Adipose tissue (tissue), 3 donors: ENCODE measurements at regions not wholly inside any gene's neighbourhood (a gene's known extent, or its start where the extent isn't known, plus 50 kb on each side); places are given as distances from the start of the nearest gene placed in this dataset.
"Not testable (repeated sequence)": the region's sequence is repeated elsewhere in the genome, so short reads cannot be mapped to it uniquely, and the experiment has no call there.

ENCODE experiments used
- H3K27ac ChIP-seq: one replicate; pipeline ENCODE4 v1.5.1; 2013; ENCODE audit warnings: low read depth, low read length
- WGBS, 3 donors: extraction: QIAGEN DNeasy Blood & Tissue Kit; methylation state at CpG; one replicate each; pipeline ENCODE4 v1.1.7; 2013; 5-methylcytosine and 5-hydroxymethylcytosine counted together
- donor health status: healthy with polysubstance abuse.
- donor health status: Bipolar disorder and iron deficiency.
- donor health status: healthy.

DNA sequence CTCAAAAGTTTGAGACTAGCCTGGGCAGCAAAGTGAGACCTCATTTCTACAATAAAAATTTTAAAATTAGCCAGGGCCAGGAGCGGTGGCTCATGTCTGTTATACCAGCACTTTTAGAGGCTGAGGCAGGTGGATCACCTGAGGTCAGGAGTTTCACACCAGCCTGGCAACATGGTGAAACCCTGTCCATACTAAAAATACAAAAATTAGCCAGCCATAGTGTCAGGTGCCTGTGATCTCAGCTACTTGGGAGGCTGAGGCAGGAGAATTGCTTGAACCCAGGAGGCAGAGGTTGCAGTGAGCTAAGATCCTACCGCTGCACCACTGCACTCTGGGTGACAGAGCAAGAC, 85.1 kb upstream of the MAP4 start:
- not testable (repeated sequence) for H3K27ac ChIP-seq
- 91 to 96% (median 93%) methylated on average over 2 of the region's 2 CpGs for WGBS, 3 donors

GRCh38 chr3:48092270-48092669, 76.1 kb upstream of the MAP4 start:
- 38 to 45% (median 40%) methylated on average over 2 of the region's 2 CpGs for WGBS, 3 donors
- no peak overlapping the region for H3K27ac ChIP-seq

DNA sequence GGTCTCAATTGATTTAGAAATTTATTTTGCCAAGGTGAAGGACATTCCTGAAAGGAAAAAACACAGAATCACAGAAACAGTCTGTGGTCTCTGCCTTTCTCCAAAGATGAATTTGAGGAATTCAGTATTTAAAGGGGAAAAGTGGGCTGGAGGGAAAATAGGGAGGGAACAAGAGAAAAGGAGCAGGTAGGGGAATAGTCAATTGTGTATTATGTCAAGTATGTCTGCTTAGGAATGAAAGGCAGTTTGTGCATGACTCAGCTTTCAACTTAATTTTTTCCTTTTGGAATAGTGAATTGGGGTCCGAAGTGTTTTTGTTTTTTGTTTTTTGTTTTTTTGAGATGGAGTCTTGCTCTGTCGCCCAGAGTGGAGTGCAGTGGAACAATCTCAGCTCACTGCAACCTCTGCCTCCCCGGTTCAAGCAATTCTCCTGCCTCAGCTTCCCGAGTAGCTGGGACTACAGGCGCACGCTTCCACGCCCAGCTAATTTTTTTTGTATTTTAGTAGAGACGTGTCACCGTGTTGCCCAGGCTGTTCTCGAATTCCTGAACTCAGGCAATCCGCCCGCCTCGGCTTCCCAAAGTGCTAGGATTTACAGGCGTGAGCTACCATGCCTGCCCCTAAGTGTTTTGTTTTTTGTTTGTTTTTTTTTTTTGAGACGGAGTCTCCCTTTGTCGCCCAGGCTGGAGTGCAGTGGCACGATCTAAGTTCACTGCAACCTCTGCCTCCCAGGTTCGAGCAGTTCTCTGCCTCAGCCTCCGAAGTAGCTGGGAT, 74.1 kb upstream of the MAP4 start:
- H3K27ac ChIP-seq = no peak overlapping the region
- 94 to 97% (median 96%) methylated on average over 19 of the region's 19 CpGs for WGBS, 3 donors

DNA sequence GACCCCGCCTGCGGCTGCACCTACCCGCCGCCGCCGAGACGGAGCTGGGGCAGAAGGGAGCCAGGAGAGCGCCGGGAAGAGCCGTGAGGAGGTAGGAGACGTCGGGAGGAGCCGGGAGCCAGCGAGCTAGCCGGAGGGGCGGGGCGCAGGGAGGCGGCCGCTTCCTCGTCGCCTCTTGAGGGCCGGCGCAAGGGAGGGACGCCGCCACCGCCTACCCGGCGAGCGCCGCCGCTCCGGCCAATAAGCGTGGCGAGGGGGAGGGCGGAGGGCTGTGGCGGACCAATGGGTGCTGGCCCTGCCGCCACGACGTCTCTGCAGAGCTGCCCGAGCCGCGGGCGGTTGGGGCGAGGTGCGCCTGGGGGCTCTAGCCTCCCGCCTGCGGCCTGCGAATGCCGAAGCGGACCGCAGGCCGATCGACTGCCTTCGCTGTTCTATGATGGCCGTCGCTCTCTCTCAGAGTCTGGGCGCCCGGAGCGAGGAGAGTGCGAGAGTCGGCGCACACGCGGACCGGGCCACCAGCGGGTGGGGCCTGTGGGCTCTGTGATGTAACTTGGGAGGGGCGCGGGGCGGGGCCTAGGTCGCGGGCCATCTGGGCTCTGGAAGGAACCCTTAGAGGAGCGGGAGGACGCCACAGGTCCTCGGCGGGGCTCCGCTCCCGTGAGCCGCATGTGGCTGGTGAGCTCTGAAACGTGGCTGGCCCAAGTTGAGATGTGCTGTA, 72.7 kb upstream of the MAP4 start:
- WGBS, 3 donors = 0% methylated on average over 54 to 79 of the region's 79 CpGs

GRCh38 chr3:48088056-48088748, 72.0 kb upstream of the MAP4 start:
- peak overlapping the region; percentile 81 for H3K27ac ChIP-seq
- WGBS, 3 donors = 0 to 1% (median 1%) methylated on average over 29 to 40 of the region's 40 CpGs

More for the DNA sequence above, 72.7 kb upstream of the MAP4 start:
- peak overlapping the region; percentile 81 for H3K27ac ChIP-seq

GRCh38 chr3:48086705-48087104, 70.5 kb upstream of the MAP4 start:
- no peak overlapping the region for H3K27ac ChIP-seq

DNA sequence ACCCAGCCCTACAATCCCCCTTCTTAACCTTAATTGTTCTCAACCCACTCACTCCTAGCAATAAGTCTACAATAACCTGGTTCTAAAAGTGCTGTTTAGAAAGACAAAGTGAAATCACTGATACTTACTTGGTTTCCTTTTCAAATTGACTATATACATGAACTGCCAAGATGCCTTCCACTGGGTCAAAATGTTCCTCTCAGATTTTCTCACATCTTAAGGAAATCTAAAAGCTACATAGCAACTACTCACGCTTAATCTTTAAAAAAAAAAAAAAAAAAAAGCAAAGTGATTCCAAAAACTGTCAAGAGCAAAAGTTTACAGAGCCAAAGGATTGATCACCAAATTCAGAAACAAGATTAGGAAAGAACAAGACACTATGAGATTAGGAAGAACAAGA, 68.7 kb upstream of the MAP4 start:
- 67 to 76% (median 70%) methylated on average over 1 of the region's 1 CpG for WGBS, 3 donors
- peak overlapping the region; percentile 34 for H3K27ac ChIP-seq

- 68 to 76% (median 68%) methylated on average over 2 of the region's 2 CpGs for WGBS, 3 donors
- no peak overlapping the region for H3K27ac ChIP-seq
These were observed 68.0 kb upstream of the MAP4 start for GRCh38 chr3:48084170-48084569.

GRCh38 chr3:48082580-48083184, 66.5 kb upstream of the MAP4 start:
- WGBS, 3 donors = 52 to 92% (median 91%) methylated on average over 4 of the region's 4 CpGs

GRCh38 chr3:48077815-48078214, 61.6 kb upstream of the MAP4 start:
- 61 to 69% (median 62%) methylated on average over 2 of the region's 2 CpGs for WGBS, 3 donors
- no peak overlapping the region for H3K27ac ChIP-seq

More at GRCh38 chr3:48082580-48083184, 66.5 kb upstream of the MAP4 start:
- no peak overlapping the region for H3K27ac ChIP-seq

DNA sequence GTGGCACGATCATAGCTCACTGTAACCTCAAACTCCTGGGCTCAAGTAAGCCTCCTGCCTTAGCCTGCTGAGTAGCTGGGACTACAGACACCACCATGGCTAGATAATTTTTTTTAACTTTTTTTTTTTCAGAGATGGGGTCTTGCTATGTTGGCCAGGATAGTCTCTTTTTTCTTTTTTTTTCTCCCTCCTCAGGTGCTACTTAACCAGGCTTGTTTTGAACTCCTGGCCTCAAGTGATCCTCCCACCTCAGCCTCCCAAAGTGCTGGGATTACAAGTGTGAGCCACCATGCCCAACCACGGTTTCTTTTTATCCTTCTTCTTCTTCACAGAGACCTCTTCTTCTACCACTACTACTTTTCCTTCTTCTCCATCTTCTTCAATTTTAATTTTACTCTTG, 53.8 kb upstream of the MAP4 start:
- WGBS, 3 donors = 96 to 99% (median 98%) methylated on average over 2 of the region's 2 CpGs
- H3K27ac ChIP-seq = no peak overlapping the region

- H3K27ac ChIP-seq = no peak overlapping the region
These were observed 53.1 kb upstream of the MAP4 start for GRCh38 chr3:48069339-48069738.

- H3K27ac ChIP-seq = no peak overlapping the region
- 66 to 78% (median 78%) methylated on average over 1 of the region's 1 CpG for WGBS, 3 donors
These were observed 52.7 kb upstream of the MAP4 start for GRCh38 chr3:48068886-48069285.

DNA sequence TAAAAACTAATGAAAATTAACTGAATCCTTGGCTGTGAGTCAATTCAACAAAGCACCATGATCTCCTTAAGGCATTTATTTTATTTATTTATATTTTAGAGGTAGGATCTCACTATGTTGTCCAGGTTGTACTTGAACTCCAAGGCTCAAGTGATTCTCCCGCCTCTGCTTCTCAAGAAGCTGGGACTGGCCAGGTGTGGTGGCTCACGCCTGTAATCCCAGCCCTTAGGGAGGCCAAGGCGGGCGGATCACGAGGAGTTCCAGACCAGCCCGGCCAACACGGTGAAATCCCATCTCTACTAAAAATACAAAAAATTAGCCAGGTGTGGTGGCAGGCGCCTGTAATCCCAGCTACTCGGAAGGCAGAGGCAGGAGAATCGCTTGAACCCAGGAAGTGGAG, 52.1 kb upstream of the MAP4 start:
- not testable (repeated sequence) for H3K27ac ChIP-seq

DNA sequence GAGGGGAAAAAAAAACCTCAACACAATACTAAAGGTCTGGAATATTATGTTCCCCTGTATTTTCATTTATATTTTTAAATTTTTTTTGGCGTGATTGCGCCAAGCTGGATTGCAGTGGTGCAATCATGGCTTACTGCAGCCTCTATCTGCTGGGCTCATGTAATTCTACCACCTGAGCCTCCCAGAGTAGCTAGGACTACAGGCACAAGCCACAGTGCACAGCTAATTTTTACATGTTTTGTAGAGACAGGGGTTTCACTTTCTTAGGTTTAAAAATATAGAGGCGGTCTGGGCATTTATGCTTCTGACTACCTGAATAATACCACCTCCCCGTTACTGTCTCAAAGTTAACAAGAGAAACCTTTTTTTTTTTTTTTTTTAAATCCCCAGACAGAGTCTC, 51.1 kb upstream of the MAP4 start:
- 98 to 99% (median 99%) methylated on average over 4 of the region's 4 CpGs for WGBS, 3 donors
- H3K27ac ChIP-seq = no peak overlapping the region

More for the DNA sequence above, 52.1 kb upstream of the MAP4 start:
- WGBS, 3 donors = 97 to 98% (median 98%) methylated on average over 10 of the region's 10 CpGs
